ENCODE measurements at regions not wholly inside any gene's neighbourhood (a gene's known extent, or its start where the extent isn't known, plus 50 kb on each side); places are given as distances from the start of the nearest gene placed in this dataset.
"Not testable (repeated sequence)": the region's sequence is repeated elsewhere in the genome, so short reads cannot be mapped to it uniquely, and the experiment has no call there.

DNA sequence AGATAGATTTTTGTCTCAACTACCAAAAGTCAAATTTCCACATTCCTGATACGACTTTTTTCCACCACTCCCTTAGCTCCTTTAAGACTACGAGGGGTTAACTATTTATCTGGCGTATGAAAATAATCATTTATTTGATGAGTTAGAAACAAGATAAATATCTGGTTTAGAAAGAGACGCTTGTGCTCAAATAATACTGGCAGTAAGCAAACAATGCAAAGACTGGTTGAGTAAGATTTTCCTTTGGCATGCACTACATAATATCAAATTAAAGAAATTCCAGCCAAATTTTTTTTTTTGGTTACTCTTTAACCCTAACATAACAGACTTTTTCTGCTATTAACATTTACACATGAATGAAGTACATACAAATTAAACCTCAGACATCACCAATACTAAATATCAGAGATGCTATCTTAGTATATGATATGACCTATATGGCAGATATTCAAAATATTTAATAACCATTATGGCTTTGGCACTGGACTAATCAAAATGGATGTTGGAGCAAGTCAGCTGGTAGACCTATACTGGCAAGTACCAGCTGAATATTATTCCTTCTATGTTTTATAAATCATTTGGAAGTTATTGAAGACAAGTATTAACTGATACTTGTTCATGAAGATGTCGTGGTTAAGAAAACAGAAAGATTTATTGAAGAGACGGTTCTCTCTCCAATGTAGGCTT, 345.3 kb downstream of the TFAP2B start:
- H3K4me3 ChIP-seq (replicated peaks in 1 of 2; ENCODE audit: low read depth in 2 of 2, low read length in 2 of 2) = no peak overlapping the region
- no peak for DNase-seq (ENCODE audit: low read depth in 2 of 2)
- TF ChIP-seq CTCF (IDR thresholded peaks at IDR 0.05; ENCODE audit: low read depth, low read length) = no peak

- no peak for TF ChIP-seq CTCF (IDR thresholded peaks at IDR 0.05; ENCODE audit: low read depth, low read length)
- no peak overlapping the region for H3K4me3 ChIP-seq (replicated peaks in 1 of 2; ENCODE audit: low read depth in 2 of 2, low read length in 2 of 2)
- DNase-seq (ENCODE audit: low read depth in 2 of 2) = no peak
Observed at GRCh38 chr6:51166914-51167313, 348.2 kb downstream of the TFAP2B start.

DNA sequence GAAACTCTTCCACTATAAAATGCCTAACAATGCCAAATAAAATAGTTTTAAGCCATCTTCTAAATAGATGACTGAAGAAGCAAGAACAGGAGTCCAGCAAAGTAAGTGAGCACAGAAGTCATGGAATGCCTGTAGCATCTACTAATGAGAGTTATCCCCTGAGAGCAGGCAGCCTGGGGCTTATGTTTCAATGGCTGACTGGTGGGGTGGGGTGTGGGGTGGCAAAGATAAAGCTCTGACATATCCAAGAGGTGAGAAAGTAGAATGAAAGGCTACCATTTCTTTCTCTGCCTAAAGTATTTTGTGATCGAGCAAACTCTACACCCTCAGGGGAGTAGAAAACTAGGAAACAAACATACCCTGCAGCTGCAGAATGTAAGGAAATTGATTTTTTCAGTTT, 348.8 kb downstream of the TFAP2B start:
- no peak for TF ChIP-seq CTCF (IDR thresholded peaks at IDR 0.05; ENCODE audit: low read depth, low read length)
- H3K4me3 ChIP-seq (replicated peaks in 1 of 2; ENCODE audit: low read depth in 2 of 2, low read length in 2 of 2) = no peak overlapping the region
- no peak for DNase-seq (ENCODE audit: low read depth in 2 of 2)

- TF ChIP-seq CTCF (IDR thresholded peaks at IDR 0.05; ENCODE audit: low read depth, low read length) = no peak
- no peak overlapping the region for H3K4me3 ChIP-seq (replicated peaks in 1 of 2; ENCODE audit: low read depth in 2 of 2, low read length in 2 of 2)
- DNase-seq (ENCODE audit: low read depth in 2 of 2) = no peak
Observed at GRCh38 chr6:51182827-51183226, 364.2 kb downstream of the TFAP2B start.

DNA sequence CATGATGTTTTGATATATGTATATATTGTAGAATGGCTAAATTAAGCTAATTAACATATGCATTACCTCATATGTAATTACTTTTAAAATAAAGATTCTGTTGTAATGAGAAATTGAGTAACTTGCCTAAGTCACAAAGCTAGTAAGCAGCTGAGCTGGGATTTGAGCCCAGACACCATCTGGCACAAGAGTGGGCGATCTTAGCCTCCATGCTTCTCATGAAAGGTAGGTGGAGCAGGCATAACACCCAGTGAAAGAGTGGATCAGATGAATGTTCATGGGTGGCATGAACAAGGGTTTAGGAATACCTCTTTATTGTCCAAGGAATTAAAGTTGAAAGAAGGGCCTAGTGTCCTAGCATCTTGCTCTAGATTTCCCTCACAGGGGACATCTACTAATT, 365.4 kb downstream of the TFAP2B start:
- H3K4me3 ChIP-seq (replicated peaks in 1 of 2; ENCODE audit: low read depth in 2 of 2, low read length in 2 of 2) = no peak overlapping the region
- no peak for DNase-seq (ENCODE audit: low read depth in 2 of 2)
- no peak for TF ChIP-seq CTCF (IDR thresholded peaks at IDR 0.05; ENCODE audit: low read depth, low read length)

GRCh38 chr6:51193163-51193562, 374.5 kb downstream of the TFAP2B start:
- DNase-seq (ENCODE audit: low read depth in 2 of 2); H3K4me3 ChIP-seq (replicated peaks in 1 of 2; ENCODE audit: low read depth in 2 of 2, low read length in 2 of 2): not testable (repeated sequence)

- no peak overlapping the region for H3K4me3 ChIP-seq (replicated peaks in 1 of 2; ENCODE audit: low read depth in 2 of 2, low read length in 2 of 2)
- TF ChIP-seq CTCF (IDR thresholded peaks at IDR 0.05; ENCODE audit: low read depth, low read length) = no peak
Observed at GRCh38 chr6:51199105-51199552, 380.5 kb downstream of the TFAP2B start.

More at GRCh38 chr6:51199105-51199552, 380.5 kb downstream of the TFAP2B start:
- DNase-seq (ENCODE audit: low read depth in 2 of 2) = no peak
